Mesenchymal stem cell (in vitro differentiated cells and primary cell): ENCODE measurements at regions not wholly inside any gene's neighbourhood (a gene's known extent, or its start where the extent isn't known, plus 50 kb on each side); places are given as distances from the start of the nearest gene placed in this dataset.

Experiments
- DNase-seq: peaks from one replicate; pipeline ENCODE4 v3.0.0-alpha.2; 2013
- H2AFZ ChIP-seq: one replicate; pipeline ENCODE4 v1.6.1; 2013; ENCODE audit warnings: low read depth, mild to moderate bottlenecking, control low read depth, inconsistent platforms, low read length, moderate library complexity
- H2AK5ac ChIP-seq: 2 replicates; pipeline ENCODE4 v1.6.1; 2013; ENCODE audit warnings: low read length, moderate library complexity, mild to moderate bottlenecking, inconsistent platforms; ENCODE audit not compliant: severe bottlenecking
- H2BK120ac ChIP-seq: one replicate; pipeline ENCODE4 v1.6.1; 2013; ENCODE audit warnings: low read depth, mild to moderate bottlenecking, inconsistent platforms, low read length, moderate library complexity
- H2BK12ac ChIP-seq, 2 experiments: one replicate each; pipeline ENCODE4 v1.6.1; 2013; ENCODE audit warnings: inconsistent platforms in 2 of 2, low read length in 2 of 2, mild to moderate bottlenecking in 2 of 2, moderate library complexity in 2 of 2, control low read depth in 1 of 2
- H2BK15ac ChIP-seq: one replicate; pipeline ENCODE4 v1.6.1; 2013; ENCODE audit warnings: mild to moderate bottlenecking, low read depth, inconsistent platforms; ENCODE audit not compliant: poor library complexity, severe bottlenecking
- H2BK5ac ChIP-seq: 2 replicates; pipeline ENCODE4 v1.6.1; 2013; ENCODE audit warnings: low read depth, mild to moderate bottlenecking, low read length, control low read depth, inconsistent platforms; ENCODE audit not compliant: poor library complexity, severe bottlenecking
- H3K14ac ChIP-seq, 2 experiments: one replicate each; pipeline ENCODE4 v1.6.1; 2013; ENCODE audit warnings: inconsistent platforms in 2 of 2, low read length in 2 of 2, control low read depth in 1 of 2, mild to moderate bottlenecking in 1 of 2, moderate library complexity in 1 of 2
- H3K18ac ChIP-seq, 2 experiments: one replicate each; pipeline ENCODE4 v1.6.1; 2013; ENCODE audit warnings: inconsistent platforms in 2 of 2, low read length in 2 of 2, control low read depth in 1 of 2, low read depth in 1 of 2, mild to moderate bottlenecking in 1 of 2
- H3K23ac ChIP-seq, 2 experiments: one replicate each; pipeline ENCODE4 v1.6.1; 2013; ENCODE audit warnings: inconsistent platforms in 2 of 2, low read length in 2 of 2, mild to moderate bottlenecking in 2 of 2, moderate library complexity in 2 of 2, control low read depth in 1 of 2
- H3K27ac ChIP-seq: 2 replicates; pipeline ENCODE4 v1.5.1; 2013; ENCODE audit warnings: mild to moderate bottlenecking, moderate library complexity, low read length, control low read depth, inconsistent platforms; ENCODE audit not compliant: poor library complexity, severe bottlenecking
- H3K27me3 ChIP-seq, 2 experiments: 2 replicates each; pipeline versions ENCODE4 v1.6.1 to v1.7.0; 2013; ENCODE audit warnings: low read length in 2 of 2, mild to moderate bottlenecking in 2 of 2, moderate library complexity in 2 of 2, control low read depth in 1 of 2, inconsistent platforms in 1 of 2; ENCODE audit not compliant: control insufficient read depth in 1 of 2, insufficient read depth in 1 of 2
- H3K36me3 ChIP-seq, 2 experiments: 2 replicates each; pipeline versions ENCODE4 v1.6.1 to v1.7.0; 2013; ENCODE audit warnings: low read length in 2 of 2, control low read depth in 1 of 2, inconsistent platforms in 1 of 2, low read depth in 1 of 2, mild to moderate bottlenecking in 1 of 2; ENCODE audit not compliant: insufficient read depth in 2 of 2, control insufficient read depth in 1 of 2
- H3K4ac ChIP-seq, 2 experiments: one replicate each; pipeline ENCODE4 v1.6.1; 2013; ENCODE audit warnings: inconsistent platforms in 2 of 2, low read length in 2 of 2, mild to moderate bottlenecking in 2 of 2, moderate library complexity in 2 of 2, control low read depth in 1 of 2, low read depth in 1 of 2
- H3K4me1 ChIP-seq: 2 replicates; pipeline ENCODE4 v1.6.1; 2013; ENCODE audit warnings: low read depth, low read length, control low read depth; ENCODE audit not compliant: control insufficient read depth, insufficient read depth
- H3K4me2 ChIP-seq: 2 replicates; pipeline ENCODE4 v1.6.1; 2013; ENCODE audit warnings: low read length, mild to moderate bottlenecking, inconsistent platforms; ENCODE audit not compliant: poor library complexity, severe bottlenecking
- H3K4me3 ChIP-seq, 2 experiments: 2 replicates each; pipeline versions ENCODE4 v1.5.1 to v1.7.0; 2013; ENCODE audit warnings: low read length in 2 of 2, mild to moderate bottlenecking in 2 of 2, control low read depth in 1 of 2, low read depth in 1 of 2; ENCODE audit not compliant: insufficient read depth in 1 of 2
- H3K79me1 ChIP-seq: replicated peaks from 2 replicates; pipeline ENCODE4 v1.6.1; 2013; ENCODE audit warnings: mild to moderate bottlenecking, control low read depth, low read length, inconsistent platforms; ENCODE audit not compliant: poor library complexity, severe bottlenecking
- H3K9ac ChIP-seq: 2 replicates; pipeline ENCODE4 v1.7.0; 2013; ENCODE audit warnings: mild to moderate bottlenecking, low read length, moderate library complexity
- H3K9me3 ChIP-seq: 2 replicates; pipeline ENCODE4 v1.7.0; 2013; ENCODE audit warnings: mild to moderate bottlenecking, low read length; ENCODE audit not compliant: control insufficient read depth
- H4K8ac ChIP-seq: one replicate; pipeline ENCODE4 v1.6.1; 2013; ENCODE audit warnings: inconsistent platforms, mild to moderate bottlenecking, low read length, moderate library complexity
- H4K91ac ChIP-seq: one replicate; pipeline ENCODE4 v1.6.1; 2013; ENCODE audit warnings: mild to moderate bottlenecking, low read length, inconsistent platforms
- WGBS: methylation state at CpG from one replicate; pipeline ENCODE4 v1.1.7; 2013; ENCODE audit warnings: mixed read lengths; 5-methylcytosine and 5-hydroxymethylcytosine counted together

DNA sequence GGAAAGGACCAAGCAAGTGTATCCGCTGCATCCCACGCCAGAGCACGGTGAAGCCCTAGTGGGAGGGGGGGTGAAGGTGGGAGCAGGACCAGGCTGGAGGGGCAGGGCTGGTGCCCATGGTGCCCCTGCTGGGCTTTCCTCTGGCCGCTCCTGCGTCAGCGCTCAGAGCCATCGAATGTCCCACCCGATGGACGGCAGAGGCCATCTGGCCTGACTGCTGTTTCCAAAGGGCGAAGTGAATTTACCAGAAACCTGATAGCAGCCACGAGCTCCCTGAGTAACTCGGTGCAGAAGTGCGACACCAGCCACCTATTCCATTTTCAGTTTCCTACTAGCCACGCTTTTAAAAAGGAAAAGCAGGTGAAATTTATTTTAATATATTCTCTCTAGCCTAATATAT is 203.6 kb upstream of the CIBAR2 start:
- H3K4me2 ChIP-seq = no peak overlapping the region
- no peak for DNase-seq
- no peak overlapping the region for H3K14ac ChIP-seq
- H2AK5ac ChIP-seq = no peak overlapping the region
- no peak overlapping the region for H2BK5ac ChIP-seq
- no peak overlapping the region for H2BK15ac ChIP-seq
- H3K4ac ChIP-seq = no peak overlapping the region
- H3K36me3 ChIP-seq = no peaks in the 10 kb centered on the region
- H2BK12ac ChIP-seq = peak overlapping the region in 1 of 2 experiments; percentile 50
- H2BK120ac ChIP-seq = no peak overlapping the region
- H3K4me1 ChIP-seq = peaks cover 47% of the 10 kb centered on the region
- no peak overlapping the region for H3K27ac ChIP-seq
- WGBS = 94% methylated on average over 11 of the region's 14 CpGs
- H2AFZ ChIP-seq = no peak overlapping the region
- H4K8ac ChIP-seq = peak overlapping the region; percentile 33
- no peak overlapping the region for H4K91ac ChIP-seq
- H3K23ac ChIP-seq = no peak overlapping the region
- H3K9me3 ChIP-seq = no peaks in the 10 kb centered on the region
- H3K18ac ChIP-seq = peak overlapping the region in 1 of 2 experiments; percentile 40
- peaks cover 26% of the 10 kb centered on the region for H3K79me1 ChIP-seq
- H3K9ac ChIP-seq = no peak overlapping the region
- H3K27me3 ChIP-seq = no peaks in the 10 kb centered on the region
- no peak overlapping the region for H3K4me3 ChIP-seq

- no peak overlapping the region for H4K8ac ChIP-seq
- no peaks in the 10 kb centered on the region for H3K9me3 ChIP-seq
- H3K23ac ChIP-seq = no peak overlapping the region
- no peak overlapping the region for H2BK120ac ChIP-seq
- H3K79me1 ChIP-seq = peaks cover 25% of the 10 kb centered on the region
- H2AK5ac ChIP-seq = no peak overlapping the region
- H3K27ac ChIP-seq = no peak overlapping the region
- H3K4me1 ChIP-seq = peaks cover 42% of the 10 kb centered on the region
- peak; percentile 72 for DNase-seq
- H3K18ac ChIP-seq = peak overlapping the region in 1 of 2 experiments; percentile 80
- no peak overlapping the region for H2BK5ac ChIP-seq
- H3K36me3 ChIP-seq = no peaks in the 10 kb centered on the region
- H3K4me3 ChIP-seq = no peak overlapping the region
- H2BK15ac ChIP-seq = no peak overlapping the region
- no peak overlapping the region for H3K9ac ChIP-seq
- no peak overlapping the region for H2AFZ ChIP-seq
- H3K4ac ChIP-seq = peak overlapping the region; percentile 19 to 30
- H3K14ac ChIP-seq = no peak overlapping the region
- 58% methylated on average over 16 of the region's 19 CpGs for WGBS
- H4K91ac ChIP-seq = peak overlapping the region; percentile 8
- H2BK12ac ChIP-seq = peak overlapping the region in 1 of 2 experiments; percentile 84
- no peak overlapping the region for H3K4me2 ChIP-seq
- H3K27me3 ChIP-seq = no peaks in the 10 kb centered on the region
Measured at GRCh38 chr16:85316321-85316919, 204.1 kb upstream of the CIBAR2 start.

- Histone ChIP-seq H3K18ac (peak overlapping the region in 1 of 2 experiments; percentile 71), H2BK15ac (no peak overlapping the region), H2AFZ (no peak overlapping the region), H2BK5ac (no peak overlapping the region), H2AK5ac (no peak overlapping the region), H3K79me1 (peaks cover 20% of the 10 kb centered on the region), H3K9me3 (no peaks in the 10 kb centered on the region), H3K14ac (no peak overlapping the region), H3K4me3 (no peak overlapping the region), H3K4ac (peak overlapping the region; percentile 30 to 67), H4K8ac (no peak overlapping the region), H2BK12ac (peak overlapping the region in 1 of 2 experiments; percentile 23), H3K36me3 (no peaks in the 10 kb centered on the region), H3K4me1 (peaks cover 40% of the 10 kb centered on the region), H4K91ac (peak overlapping the region; percentile 8), H3K23ac (no peak overlapping the region), H3K4me2 (no peak overlapping the region), H2BK120ac (no peak overlapping the region), H3K27me3 (no peaks in the 10 kb centered on the region), H3K9ac (no peak overlapping the region), H3K27ac (no peak overlapping the region)
- no peak for DNase-seq
- WGBS = 89% methylated on average over 9 of the region's 9 CpGs
Measured at GRCh38 chr16:85316944-85317343, 204.7 kb upstream of the CIBAR2 start.

DNA sequence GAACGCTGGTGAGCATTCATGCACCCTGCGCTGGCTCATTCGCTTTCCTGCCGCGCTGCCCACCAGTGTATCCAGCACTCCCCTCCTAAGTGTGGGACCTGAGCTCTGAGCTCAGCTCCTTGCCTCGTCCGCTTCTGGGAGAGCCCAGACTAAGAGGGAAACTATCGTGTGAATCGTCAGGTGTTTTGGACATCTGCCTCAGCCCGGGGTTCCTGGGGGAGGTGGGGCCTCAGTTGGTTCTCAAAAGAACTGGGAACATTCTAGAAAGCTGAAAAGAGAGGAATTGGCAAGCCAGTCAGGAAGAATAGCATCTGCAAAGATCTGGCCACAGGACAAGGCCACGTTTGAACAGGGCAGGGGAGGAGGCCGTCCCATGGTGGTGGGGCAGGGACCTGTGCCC is 205.4 kb upstream of the CIBAR2 start:
- Histone ChIP-seq H3K4me1 (peaks cover 37% of the 10 kb centered on the region), H3K4me3 (no peak overlapping the region), H3K14ac (no peak overlapping the region), H2BK15ac (peak overlapping the region; percentile 49), H3K27me3 (no peaks in the 10 kb centered on the region), H2BK12ac (peak overlapping the region; percentile 30 to 85), H3K36me3 (no peaks in the 10 kb centered on the region), H3K9ac (no peak overlapping the region), H3K9me3 (no peaks in the 10 kb centered on the region), H3K4me2 (no peak overlapping the region), H2BK5ac (no peak overlapping the region), H3K4ac (no peak overlapping the region), H3K23ac (no peak overlapping the region), H4K91ac (peak overlapping the region; percentile 45), H3K18ac (peak overlapping the region; percentile 4 to 71), H2AFZ (no peak overlapping the region), H2BK120ac (no peak overlapping the region), H2AK5ac (no peak overlapping the region), H4K8ac (no peak overlapping the region), H3K79me1 (peaks cover 19% of the 10 kb centered on the region), H3K27ac (no peak overlapping the region)
- 97% methylated on average over 12 of the region's 12 CpGs for WGBS
- no peak for DNase-seq
